K562 (cell line): ENCODE measurements at regions not wholly inside any gene's neighbourhood (a gene's known extent, or its start where the extent isn't known, plus 50 kb on each side); places are given as distances from the start of the nearest gene placed in this dataset.
A peak's percentile ranks its signal among the peaks of the same experiment; 100 is the strongest.

Experiments used
- ATAC-seq: fragments of 200-7000 bp; cut with Tn5 transposase; 3 replicates; pipeline ENCODE4 v1.9.1; 2020; ENCODE audit warnings: moderate library complexity
- BruUV-seq: library from RNA; stranded (reverse); fragments of 400-500 nt; replicated peaks from 2 replicates; lab custom pipeline; 2021; lab: Mats Ljungman, UMichigan
- CTCF ChIA-PET: fragments of 300-600 bp; formaldehyde crosslinking; extraction: SDS; loops from one replicate; lab custom pipeline; 2021; ENCODE audit warnings: low intra/inter-chr PET ratio; lab: Yijun Ruan, JAX
- POLR2A ChIA-PET: fragments of 300-600, 350-650 bp; sonication (Branson Sonifier 250); formaldehyde crosslinking; extraction: SDS; loops from one replicate; lab custom pipeline; 2021; ENCODE audit warnings: antibody characterized with exemption, inconsistent platforms; lab: Yijun Ruan, JAX
- DNase-seq, 4 experiments: peaks; one replicate each; pipeline versions ENCODE4 v3.0.0 to v3.0.0-alpha.2; 2011 to 2018; ENCODE audit warnings: low spot score in 3 of 4, mixed read lengths in 3 of 4; ENCODE audit errors: extremely low read depth in 1 of 4
- FAIRE-seq: peaks from 2 replicates; lab custom pipeline; 2011; peaks lifted over from hg19 to GRCh38; lab: Jason Lieb, UNC
- H2AFZ ChIP-seq: 2 replicates; pipeline ENCODE4 v1.6.0; 2011; ENCODE audit warnings: low read depth, low read length, control low read depth, inconsistent platforms
- H3K27ac ChIP-seq: fragments of 200-600 bp; 3 replicates; pipeline ENCODE4 v1.8.0; 2011; ENCODE audit warnings: low read depth, mild to moderate bottlenecking, control low read depth, inconsistent platforms, low read length, moderate library complexity, mixed read lengths; ENCODE audit errors: extremely low read depth
- H3K27me3 ChIP-seq, 2 experiments: fragments of 300-600 bp in 1 of 2; 2 replicates in 1 of 2; 3 replicates in 1 of 2; pipeline versions ENCODE4 v1.6.0 to v1.8.0; 2011; ENCODE audit warnings: inconsistent platforms in 2 of 2, low read length in 2 of 2, mild to moderate bottlenecking in 1 of 2, mixed read lengths in 1 of 2, moderate library complexity in 1 of 2; ENCODE audit not compliant: control insufficient read depth in 2 of 2, insufficient read depth in 2 of 2
- H3K36me3 ChIP-seq: fragments of 300-600 bp; 3 replicates; pipeline ENCODE4 v1.8.0; 2011; ENCODE audit warnings: mild to moderate bottlenecking, low read length, inconsistent platforms; ENCODE audit not compliant: control insufficient read depth, insufficient read depth
- H3K4me1 ChIP-seq, 2 experiments: fragments of 200-600 bp in 1 of 2; replicated peaks in 1 of 2; 2 replicates in 1 of 2; 3 replicates in 1 of 2; pipeline versions ENCODE4 v1.5.1 to v1.8.0; 2011; ENCODE audit warnings: inconsistent platforms in 2 of 2, low read length in 2 of 2, mild to moderate bottlenecking in 1 of 2, mixed read lengths in 1 of 2, moderate library complexity in 1 of 2; ENCODE audit not compliant: control insufficient read depth in 2 of 2, insufficient read depth in 2 of 2
- H3K4me2 ChIP-seq: 2 replicates; pipeline ENCODE4 v1.6.1; 2011; ENCODE audit warnings: low read length, control low read depth, inconsistent platforms, mixed read lengths; ENCODE audit not compliant: insufficient read depth
- H3K4me3 ChIP-seq: fragments of 200-600 bp; sonication (generic), shearing (Covaris generic); 2 replicates; pipeline ENCODE4 v1.5.1; 2016; ENCODE audit warnings: control low read depth, inconsistent platforms
- H3K79me2 ChIP-seq: fragments of 200-600 bp; 3 replicates; pipeline ENCODE4 v1.8.0; 2011; ENCODE audit warnings: low read length, inconsistent platforms; ENCODE audit not compliant: control insufficient read depth, insufficient read depth
- H3K9ac ChIP-seq, 2 experiments: 2 replicates each; pipeline versions ENCODE4 v1.6.0 to v1.6.1; 2011; ENCODE audit warnings: low read depth in 2 of 2, low read length in 2 of 2, control low read depth in 1 of 2, inconsistent platforms in 1 of 2, mild to moderate bottlenecking in 1 of 2, mixed read lengths in 1 of 2; ENCODE audit not compliant: insufficient read depth in 1 of 2
- H3K9me1 ChIP-seq: one replicate; pipeline ENCODE4 v1.6.0; 2011; ENCODE audit warnings: inconsistent platforms, mild to moderate bottlenecking, low read length, moderate library complexity; ENCODE audit not compliant: control insufficient read depth, insufficient read depth
- H3K9me3 ChIP-seq: replicated peaks from 2 replicates; pipeline ENCODE4 v1.5.1; 2011; ENCODE audit warnings: low read depth, low read length, inconsistent platforms; ENCODE audit not compliant: control insufficient read depth, insufficient read depth
- H4K20me1 ChIP-seq: replicated peaks from 2 replicates; pipeline ENCODE4 v1.6.1; 2011; ENCODE audit warnings: low read length, inconsistent platforms, mixed read lengths; ENCODE audit not compliant: control insufficient read depth, insufficient read depth
- CBFA2T3 ChIP-seq: fragments of 450-650 bp; IDR thresholded peaks from 2 replicates; pipeline ENCODE4 v1.6.1; 2017
- ELF1 ChIP-seq: fragments of 200-800 bp; sonication (Bioruptor generic); IDR thresholded peaks from 2 replicates; pipeline ENCODE4 v1.6.1; 2016; ENCODE audit warnings: missing genetic modification characterization, missing compliant biosample characterization
- HMG20A ChIP-seq: fragments of 450-650 bp; formaldehyde crosslinking; conservative IDR thresholded peaks from 2 replicates; pipeline ENCODE4 v1.4.0; 2020; ENCODE audit warnings: mild to moderate bottlenecking, mixed read lengths
- NCOA1 ChIP-seq: fragments of 450-650 bp; IDR thresholded peaks from 2 replicates; pipeline ENCODE4 v1.6.1; 2016; ENCODE audit warnings: low read depth
- NFATC3 ChIP-seq: fragments of 450-650 bp; IDR thresholded peaks from 2 replicates; pipeline ENCODE4 v1.6.1; 2017; ENCODE audit warnings: mild to moderate bottlenecking
- TAL1 ChIP-seq: fragments of 450-650 bp; IDR thresholded peaks from 2 replicates; pipeline ENCODE4 v1.6.1; 2016; ENCODE audit warnings: mild to moderate bottlenecking
- TEAD4 ChIP-seq, 2 experiments: sonication (generic) in 1 of 2; formaldehyde crosslinking in 1 of 2; IDR thresholded peaks; 2 replicates each; pipeline versions ENCODE4 v1.6.1 to v1.8.0; 2012 to 2022; ENCODE audit warnings: borderline replicate concordance in 1 of 2, inconsistent platforms in 1 of 2, low read length in 1 of 2, mild to moderate bottlenecking in 1 of 2, missing genetic modification reagents in 1 of 2
- ZFP1 ChIP-seq: fragments of 450-650 bp; formaldehyde crosslinking; IDR thresholded peaks from 2 replicates; pipeline ENCODE4 v1.4.0; 2020; ENCODE audit warnings: mild to moderate bottlenecking, mixed read lengths
- ZNF133 ChIP-seq: fragments of 250-450 bp; sonication (Bioruptor Pico); IDR thresholded peaks from 2 replicates; pipeline ENCODE4 v1.4.0; 2020; ENCODE audit warnings: mild to moderate bottlenecking
- ZNF239 ChIP-seq: fragments of 250-450 bp; sonication (Bioruptor Pico); IDR thresholded peaks from 2 replicates; pipeline ENCODE4 v1.4.0; 2020; ENCODE audit warnings: mild to moderate bottlenecking
- ZNF644 ChIP-seq: fragments of 200-800 bp; sonication (Bioruptor generic); IDR thresholded peaks from 2 replicates; pipeline ENCODE4 v1.6.1; 2016; ENCODE audit warnings: low read depth, missing genetic modification characterization, missing compliant biosample characterization
- WGBS: fragments of 100-300 bp; shearing (Covaris generic); methylation state at CpG from one replicate; pipeline ENCODE4 v1.1.6; 2016; ENCODE audit warnings: low coverage, mixed read lengths; ENCODE audit not compliant: insufficient coverage; ENCODE audit errors: missing lambda C conversion rate; 5-methylcytosine and 5-hydroxymethylcytosine counted together
- in situ Hi-C: fragments of 300-500 bp; cut with MboI; formaldehyde crosslinking; loops from 4 replicates; pipeline ENCODE4 v1.15.0; 2018; ENCODE audit warnings: inconsistent platforms, mixed read lengths
- intact Hi-C: fragments of 100-400 bp; cut with micrococcal nuclease; formaldehyde crosslinking; loops from 2 replicates; pipeline ENCODE4 v1.14.2; 2022
- TF ChIP-seq, protein P1 (sequence below): fragments of 250-450 bp; sonication (Bioruptor Pico); IDR thresholded peaks from 2 replicates; pipeline ENCODE4 v1.5.0; 2020; ENCODE audit warnings: mild to moderate bottlenecking

DNA sequence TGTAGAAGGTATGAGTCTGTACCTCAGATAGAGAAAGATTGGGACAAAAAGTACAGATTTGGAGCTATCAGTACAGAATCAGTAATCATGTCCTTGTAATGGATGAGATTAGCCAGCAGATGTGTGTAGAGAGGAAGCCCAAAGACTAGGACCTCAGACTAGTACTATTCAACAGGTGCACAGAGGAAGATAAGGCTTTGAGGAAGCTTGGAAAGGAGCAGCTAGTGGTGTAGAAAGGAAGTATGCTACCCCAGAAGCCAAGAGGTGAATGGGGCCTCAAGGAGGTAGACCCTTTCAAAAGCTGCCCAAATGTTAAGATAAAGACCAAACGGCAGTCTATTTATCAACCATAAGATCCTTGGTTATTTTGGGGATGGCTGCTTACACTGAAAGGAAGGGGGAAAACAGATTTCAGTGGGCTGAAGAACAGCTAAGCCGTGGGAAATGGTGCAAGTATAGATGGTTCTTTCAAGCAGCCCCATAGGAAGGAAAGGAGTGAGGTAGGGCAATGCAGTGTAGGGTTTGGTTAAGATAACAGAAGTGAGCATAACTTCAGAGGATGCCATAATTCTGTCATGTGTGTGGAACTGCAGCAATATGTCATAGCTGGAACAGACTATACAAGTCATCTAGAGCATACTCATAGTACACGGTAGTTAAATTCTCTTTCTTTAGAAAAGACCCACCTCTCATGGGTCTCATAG lies 221.7 kb downstream of the HHIPL2 start:
- H3K4me1 ChIP-seq, result no peaks in the 10 kb centered on the region
- no TSS peak for BruUV-seq
- no peak overlapping the region for H3K4me2 ChIP-seq
- in situ Hi-C loops (no loop called here), intact Hi-C loops (no loop called here)
- H3K27me3 ChIP-seq, result no peaks in the 10 kb centered on the region
- no peaks in the 10 kb centered on the region for H4K20me1 ChIP-seq
- FAIRE-seq (no peak), ATAC-seq (no peak), DNase-seq (no peak)
- no peaks in the 10 kb centered on the region for H3K79me2 ChIP-seq
- TF ChIP-seq TAL1 (0 out of 2 replicates have a peak, but pooled peaks have one; percentile 21), ZNF644 (no peak), CBFA2T3 (0 out of 2 replicates have a peak, but pooled peaks have one; percentile 9), ZNF133 (CRISPR knock-in tag) (no peak), TEAD4 (IDR thresholded peaks at IDR 0.05; ENCODE audit: low read length) (peak; percentile 30; the same call in 1 of the 2 replicates), TEAD4 (CRISPR knock-in tag; IDR thresholded peaks at IDR 0.05; ENCODE audit: borderline replicate concordance) (no peak)
- no peaks in the 10 kb centered on the region for H3K36me3 ChIP-seq
- H3K4me3 ChIP-seq, result no peak overlapping the region
- H3K9me3 ChIP-seq, result no peaks in the 10 kb centered on the region
- no peak overlapping the region for H3K9ac ChIP-seq
- WGBS, result 0% methylated on average over 3 of the region's 3 CpGs
- H3K27ac ChIP-seq, result no peak overlapping the region
- CTCF ChIA-PET, result no interaction called here
- no peaks in the 10 kb centered on the region for H3K9me1 ChIP-seq
- no peak overlapping the region for H2AFZ ChIP-seq
- POLR2A ChIA-PET, result no interaction called here

DNA sequence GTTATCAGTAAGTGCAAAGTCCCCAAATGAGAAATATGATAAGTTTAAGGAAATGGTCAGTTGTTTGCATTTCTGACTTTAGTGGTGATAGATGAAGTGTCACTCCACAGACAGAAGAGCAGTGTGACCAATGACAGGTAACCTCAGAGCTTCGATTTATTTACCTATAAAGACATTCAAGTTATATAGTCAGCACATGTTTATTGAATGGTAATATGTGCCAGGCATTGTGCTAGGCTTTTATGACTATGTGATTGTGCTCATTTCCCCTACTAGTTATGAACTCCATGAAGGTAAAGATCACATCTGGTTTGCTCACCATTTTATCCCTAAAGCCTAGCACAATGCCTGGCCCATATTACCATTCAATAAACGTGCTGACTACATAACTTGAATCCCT lies 222.4 kb downstream of the HHIPL2 start:
- intact Hi-C loops (no loop called here), in situ Hi-C loops (no loop called here)
- Histone ChIP-seq H4K20me1 (no peaks in the 10 kb centered on the region), H3K27ac (no peak overlapping the region), H3K4me2 (no peak overlapping the region), H3K9me1 (no peaks in the 10 kb centered on the region), H3K4me1 (no peaks in the 10 kb centered on the region), H2AFZ (no peak overlapping the region), H3K79me2 (no peaks in the 10 kb centered on the region), H3K4me3 (no peak overlapping the region), H3K9me3 (no peaks in the 10 kb centered on the region), H3K36me3 (no peaks in the 10 kb centered on the region), H3K9ac (no peak overlapping the region), H3K27me3 (no peaks in the 10 kb centered on the region)
- ChIA-PET CTCF (no interaction called here), POLR2A (no interaction called here)
- WGBS, result 0% methylated on average over 2 of the region's 2 CpGs
- BruUV-seq, result no TSS peak
- FAIRE-seq (no peak), DNase-seq (no peak), ATAC-seq (no peak)
- TF ChIP-seq NFATC3 (no peak), NCOA1 (no peak), ZNF239 (CRISPR knock-in tag) (no peak), ELF1 (tag) (no peak), ZFP1 (CRISPR knock-in tag) (no peak), HMG20A (CRISPR knock-in tag) (no peak)
- TF ChIP-seq, protein P1, sequence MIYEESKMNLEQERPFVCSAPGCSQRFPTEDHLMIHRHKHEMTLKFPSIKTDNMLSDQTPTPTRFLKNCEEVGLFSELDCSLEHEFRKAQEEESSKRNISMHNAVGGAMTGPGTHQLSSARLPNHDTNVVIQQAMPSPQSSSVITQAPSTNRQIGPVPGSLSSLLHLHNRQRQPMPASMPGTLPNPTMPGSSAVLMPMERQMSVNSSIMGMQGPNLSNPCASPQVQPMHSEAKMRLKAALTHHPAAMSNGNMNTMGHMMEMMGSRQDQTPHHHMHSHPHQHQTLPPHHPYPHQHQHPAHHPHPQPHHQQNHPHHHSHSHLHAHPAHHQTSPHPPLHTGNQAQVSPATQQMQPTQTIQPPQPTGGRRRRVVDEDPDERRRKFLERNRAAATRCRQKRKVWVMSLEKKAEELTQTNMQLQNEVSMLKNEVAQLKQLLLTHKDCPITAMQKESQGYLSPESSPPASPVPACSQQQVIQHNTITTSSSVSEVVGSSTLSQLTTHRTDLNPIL (CRISPR knock-in tag), result no peak
